H1 (cell line): ENCODE measurements at regions not wholly inside any gene's neighbourhood (a gene's known extent, or its start where the extent isn't known, plus 50 kb on each side); places are given as distances from the start of the nearest gene placed in this dataset.

ENCODE experiments used
- CTCF ChIA-PET: fragments of 300-600 bp; sonication (Branson Sonifier 250); formaldehyde crosslinking; loops from one replicate; lab custom pipeline; 2021; ENCODE audit not compliant: partially characterized antibody; lab: Charles Lee
- POLR2A ChIA-PET: fragments of 300-600 bp; sonication (Branson Sonifier 250); formaldehyde crosslinking; loops from one replicate; lab custom pipeline; 2021; ENCODE audit warnings: inconsistent platforms; ENCODE audit not compliant: partially characterized antibody; lab: Charles Lee
- DNase-seq, 2 experiments: peaks; one replicate each; pipeline versions ENCODE4 v3.0.0 to v3.0.0-alpha.2; 2010 to 2022; ENCODE audit warnings: low spot score in 2 of 2, low read depth in 1 of 2, mixed read lengths in 1 of 2
- FAIRE-seq: peaks from 2 replicates; lab custom pipeline; 2011; peaks lifted over from hg19 to GRCh38; lab: Jason Lieb, UNC
- H2AFZ ChIP-seq: 2 replicates; pipeline ENCODE4 v1.8.1; 2012; ENCODE audit warnings: low read length, inconsistent platforms
- H2AK5ac ChIP-seq: 2 replicates; pipeline ENCODE4 v1.6.1; 2013; ENCODE audit warnings: low read depth, low read length
- H2BK120ac ChIP-seq: replicated peaks from 2 replicates; pipeline ENCODE3; 2013; ENCODE audit warnings: low read depth, low read length, inconsistent platforms
- H2BK12ac ChIP-seq: 2 replicates; pipeline ENCODE4 v1.6.1; 2013; ENCODE audit warnings: low read depth, low read length
- H2BK15ac ChIP-seq: 2 replicates; pipeline ENCODE4 v1.6.1; 2013; ENCODE audit warnings: low read length
- H2BK20ac ChIP-seq: 2 replicates; pipeline ENCODE4 v1.6.1; 2013; ENCODE audit warnings: low read length
- H2BK5ac ChIP-seq: 2 replicates; pipeline ENCODE4 v1.6.1; 2013; ENCODE audit warnings: low read depth, low read length
- H3K14ac ChIP-seq: 2 replicates; pipeline ENCODE4 v1.6.1; 2013; ENCODE audit warnings: inconsistent platforms; ENCODE audit not compliant: insufficient read length
- H3K18ac ChIP-seq: 2 replicates; pipeline ENCODE4 v1.6.1; 2013; ENCODE audit warnings: low read length; ENCODE audit errors: extremely low read depth
- H3K23ac ChIP-seq: 2 replicates; pipeline ENCODE4 v1.6.1; 2013; ENCODE audit warnings: inconsistent platforms; ENCODE audit not compliant: insufficient read length
- H3K23me2 ChIP-seq: 2 replicates; pipeline ENCODE4 v1.6.1; 2013; ENCODE audit warnings: low read depth, low read length
- H3K27ac ChIP-seq: 2 replicates; pipeline ENCODE4 v1.6.1; 2011; ENCODE audit warnings: low read depth, low read length, inconsistent platforms
- H3K27me3 ChIP-seq, 4 experiments: replicated peaks in 1 of 4; 1 replicate in 1 of 4; 2 replicates in 3 of 4; pipeline versions ENCODE4 v1.6.1 to v1.8.1; 2011 to 2013; ENCODE audit warnings: low read length in 3 of 4, mild to moderate bottlenecking in 3 of 4, inconsistent platforms in 2 of 4, mixed read lengths in 2 of 4, moderate library complexity in 1 of 4; ENCODE audit not compliant: control insufficient read depth in 3 of 4, insufficient read depth in 3 of 4; ENCODE audit errors: extremely low read depth in 1 of 4
- H3K36me3 ChIP-seq, 4 experiments: 2 replicates each; pipeline versions ENCODE4 v1.6.1 to v1.8.1; 2011 to 2013; ENCODE audit warnings: mild to moderate bottlenecking in 4 of 4, low read length in 3 of 4, moderate library complexity in 2 of 4, control low read depth in 1 of 4, inconsistent platforms in 1 of 4; ENCODE audit not compliant: insufficient read depth in 4 of 4, control insufficient read depth in 2 of 4
- H3K4ac ChIP-seq: replicated peaks from 2 replicates; pipeline ENCODE3; 2013; ENCODE audit warnings: low read length, low read depth, mixed read lengths, inconsistent platforms; ENCODE audit not compliant: insufficient read length
- H3K4me1 ChIP-seq, 4 experiments: replicated peaks in 1 of 4; 1 replicate in 1 of 4; 2 replicates in 3 of 4; pipeline versions ENCODE4 v1.6.1 to v1.8.1; 2011 to 2013; ENCODE audit warnings: low read length in 3 of 4, inconsistent platforms in 2 of 4, mixed read lengths in 1 of 4; ENCODE audit not compliant: insufficient read depth in 4 of 4, control insufficient read depth in 3 of 4
- H3K4me2 ChIP-seq, 2 experiments: 2 replicates each; pipeline versions ENCODE4 v1.6.1 to v1.8.1; 2011 to 2013; ENCODE audit warnings: low read depth in 2 of 2, low read length in 2 of 2, control low read depth in 1 of 2, inconsistent platforms in 1 of 2, mild to moderate bottlenecking in 1 of 2; ENCODE audit not compliant: insufficient read depth in 1 of 2
- H3K4me3 ChIP-seq, 4 experiments: fragments of 200-600, 300-600 bp in 1 of 4; sonication (generic), shearing (Covaris generic), sonication (Bioruptor Twin) in 1 of 4; 2 replicates each; pipeline versions ENCODE4 v1.5.1 to v1.8.1; 2011 to 2016; ENCODE audit warnings: low read length in 4 of 4, low read depth in 3 of 4, control low read depth in 2 of 4, inconsistent platforms in 2 of 4, mild to moderate bottlenecking in 2 of 4, mixed read lengths in 1 of 4, moderate library complexity in 1 of 4; ENCODE audit not compliant: insufficient read depth in 2 of 4; ENCODE audit errors: extremely low read depth in 1 of 4
- H3K56ac ChIP-seq: replicated peaks from 2 replicates; pipeline ENCODE3; 2013; ENCODE audit warnings: low read depth, mild to moderate bottlenecking, mixed read lengths, low read length, inconsistent platforms; ENCODE audit not compliant: insufficient read length
- H3K79me1 ChIP-seq: 2 replicates; pipeline ENCODE4 v1.6.1; 2013; ENCODE audit warnings: low read depth, low read length, control low read depth
- H3K79me2 ChIP-seq, 2 experiments: 2 replicates each; pipeline versions ENCODE4 v1.6.1 to v1.8.1; 2012 to 2013; ENCODE audit warnings: low read length in 2 of 2, mild to moderate bottlenecking in 2 of 2, inconsistent platforms in 1 of 2; ENCODE audit not compliant: insufficient read depth in 2 of 2, control insufficient read depth in 1 of 2
- H3K9ac ChIP-seq, 4 experiments: replicated peaks in 1 of 4; 1 replicate in 1 of 4; 2 replicates in 3 of 4; pipeline versions ENCODE4 v1.6.1 to v1.8.1; 2011 to 2013; ENCODE audit warnings: low read depth in 3 of 4, low read length in 3 of 4, control low read depth in 2 of 4, mild to moderate bottlenecking in 2 of 4, moderate library complexity in 2 of 4, inconsistent platforms in 1 of 4; ENCODE audit errors: extremely low read depth in 1 of 4
- H3K9me3 ChIP-seq, 2 experiments: 2 replicates each; pipeline versions ENCODE4 v1.6.1 to v1.8.1; 2012 to 2013; ENCODE audit warnings: mild to moderate bottlenecking in 2 of 2, moderate library complexity in 2 of 2, control low read depth in 1 of 2, inconsistent platforms in 1 of 2, low read depth in 1 of 2, low read length in 1 of 2, mixed read lengths in 1 of 2; ENCODE audit not compliant: insufficient read depth in 2 of 2
- H4K20me1 ChIP-seq, 2 experiments: replicated peaks in 1 of 2; 2 replicates each; pipeline versions ENCODE3 to v1.8.1; 2011 to 2013; ENCODE audit warnings: inconsistent platforms in 2 of 2, low read length in 2 of 2, mild to moderate bottlenecking in 1 of 2; ENCODE audit not compliant: insufficient read depth in 2 of 2, control insufficient read depth in 1 of 2
- H4K5ac ChIP-seq: 2 replicates; pipeline ENCODE4 v1.6.1; 2013; ENCODE audit warnings: low read length, low read depth, mixed read lengths, inconsistent platforms; ENCODE audit not compliant: insufficient read length
- H4K8ac ChIP-seq: 2 replicates; pipeline ENCODE4 v1.8.0; 2013; ENCODE audit warnings: mild to moderate bottlenecking, moderate library complexity, low read length, inconsistent platforms; ENCODE audit not compliant: insufficient read depth; ENCODE audit errors: extremely low read depth
- H4K91ac ChIP-seq: replicated peaks from 2 replicates; pipeline ENCODE3; 2013; ENCODE audit warnings: low read length, mixed read lengths, inconsistent platforms; ENCODE audit not compliant: insufficient read length
- ATF2 ChIP-seq: IDR thresholded peaks from 2 replicates; pipeline ENCODE4 v1.6.1; 2012; ENCODE audit warnings: low read length, inconsistent platforms
- BACH1 ChIP-seq: IDR thresholded peaks from 2 replicates; pipeline ENCODE4 v1.6.1; 2012; ENCODE audit warnings: low read length, improper control_type of control experiment
- BCL11A ChIP-seq, 2 experiments: IDR thresholded peaks; one replicate each; pipeline ENCODE4 v1.6.1; 2011; ENCODE audit warnings: low read depth in 2 of 2, low read length in 2 of 2, mild to moderate bottlenecking in 2 of 2
- CBX8 ChIP-seq: fragments of 300-800, 300-1000 bp; sonication (generic); IDR thresholded peaks from 2 replicates; pipeline ENCODE4 v1.7.1; 2016; ENCODE audit warnings: low read depth, low read length, borderline replicate concordance
- EZH2 ChIP-seq: fragments of 200-600 bp; sonication (generic); IDR thresholded peaks from 2 replicates; pipeline ENCODE4 v1.7.1; 2012; ENCODE audit warnings: low read depth, mild to moderate bottlenecking, moderate library complexity, low read length, inconsistent platforms; ENCODE audit not compliant: severe bottlenecking
- GTF2F1 ChIP-seq: IDR thresholded peaks from 2 replicates; pipeline ENCODE4 v1.6.1; 2012; ENCODE audit warnings: low read depth, low read length, improper control_type of control experiment, borderline replicate concordance
- KDM1A ChIP-seq: fragments of 200-600, 300-600 bp; sonication (generic); IDR thresholded peaks from 2 replicates; pipeline ENCODE4 v1.7.1; 2016; ENCODE audit warnings: mild to moderate bottlenecking, low read length, borderline replicate concordance
- NANOG ChIP-seq: IDR thresholded peaks from 2 replicates; pipeline ENCODE4 v1.6.1; 2011; ENCODE audit warnings: low read length, low read depth, mild to moderate bottlenecking, inconsistent platforms; ENCODE audit not compliant: insufficient read depth, poor library complexity, severe bottlenecking
- PHF8 ChIP-seq: fragments of 200-600 bp; sonication (generic); conservative IDR thresholded peaks from 2 replicates; pipeline ENCODE4 v1.7.1; 2012; ENCODE audit warnings: low read depth, mild to moderate bottlenecking, inconsistent platforms, low read length, moderate library complexity
- TBP ChIP-seq: IDR thresholded peaks from 2 replicates; pipeline ENCODE4 v1.6.1; 2011; ENCODE audit warnings: low read depth, low read length, improper control_type of control experiment
- TEAD4 ChIP-seq: IDR thresholded peaks from 2 replicates; pipeline ENCODE4 v1.6.1; 2012; ENCODE audit warnings: low read depth, low read length, inconsistent platforms, mixed read lengths
- WGBS, 2 experiments: shearing (Covaris generic) in 1 of 2; methylation state at CpG; one replicate each; pipeline versions ENCODE4 v1.1.6 to v1.1.7; 2013 to 2015; ENCODE audit warnings: low lambda C conversion rate in 2 of 2, mixed read lengths in 2 of 2, inconsistent platforms in 1 of 2, low coverage in 1 of 2, missing lambda C conversion rate in 1 of 2; ENCODE audit not compliant: insufficient replicate concordance in 2 of 2, insufficient coverage in 1 of 2, insufficient read length in 1 of 2; ENCODE audit errors: extremely low coverage in 1 of 2, missing lambda C conversion rate in 1 of 2; 5-methylcytosine and 5-hydroxymethylcytosine counted together

GRCh38 chr10:11682267-11682683 lies 59.9 kb upstream of the ECHDC3 start:
- CTCF ChIA-PET: interaction anchor here (1.6 kb wide), 1 partner anchor 16 kb away, joined by 3 read pairs; no protein-coding TSS in a partner anchor
- H3K79me2 ChIP-seq: no peaks in the 10 kb centered on the region
- H3K23ac ChIP-seq: no peak overlapping the region
- no peak overlapping the region for H3K4me3 ChIP-seq
- no peak for FAIRE-seq
- H3K36me3 ChIP-seq: no peaks in the 10 kb centered on the region
- no peak overlapping the region for H3K4ac ChIP-seq
- H3K9me3 ChIP-seq: no peaks in the 10 kb centered on the region
- no peak overlapping the region for H4K8ac ChIP-seq
- H2BK15ac ChIP-seq: no peak overlapping the region
- H2BK12ac ChIP-seq: no peak overlapping the region
- no peak overlapping the region for H3K18ac ChIP-seq
- POLR2A ChIA-PET: interaction anchor here (1.1 kb wide), 2 partner anchors 13 to 131 kb away, joined by 3 to 4 read pairs; no protein-coding TSS in a partner anchor
- no peak overlapping the region for H2BK5ac ChIP-seq
- H3K4me2 ChIP-seq: no peak overlapping the region
- no peak overlapping the region for H3K14ac ChIP-seq
- no peak overlapping the region for H3K27ac ChIP-seq
- TF ChIP-seq EZH2 (no peak), GTF2F1 (no peak), CBX8 (no peak), BCL11A (IDR thresholded peaks at IDR 0.05; ENCODE audit: low read depth in 2 of 2, low read length in 2 of 2) (no peak), TBP (no peak), PHF8 (no peak), KDM1A (no peak), TEAD4 (no peak), ATF2 (no peak), NANOG (no peak), BACH1 (no peak)
- TF ChIP-seq, all 59 proteins: peak for 0
- H3K79me1 ChIP-seq: no peaks in the 10 kb centered on the region
- no peak overlapping the region for H3K9ac ChIP-seq
- H2BK20ac ChIP-seq: no peak overlapping the region
- 87% methylated on average over 4 of the region's 6 CpGs; no CpG with 5 or more reads in 1 of the 2 experiments for WGBS, 2 experiments
- no peak overlapping the region for H3K56ac ChIP-seq
- peaks cover 0 to 11% (median 3%) of the 10 kb centered on the region in 4 experiments; a peak in 3 of 7 replicates for H3K4me1 ChIP-seq
- no peak overlapping the region for H2AK5ac ChIP-seq
- H2BK120ac ChIP-seq: no peak overlapping the region
- H2AFZ ChIP-seq: no peak overlapping the region
- H3K23me2 ChIP-seq: no peaks in the 10 kb centered on the region
- H4K91ac ChIP-seq: no peak overlapping the region
- no peaks in the 10 kb centered on the region; a peak in 1 of 7 replicates for H3K27me3 ChIP-seq
- no peak for DNase-seq
- H4K5ac ChIP-seq: no peak overlapping the region
- H4K20me1 ChIP-seq: no peaks in the 10 kb centered on the region
